GM06990 (cell line): ENCODE measurements at regions not wholly inside any gene's neighbourhood (a gene's known extent, or its start where the extent isn't known, plus 50 kb on each side); places are given as distances from the start of the nearest gene placed in this dataset.

Experiments
- DNase-seq: peaks from one replicate; pipeline ENCODE4 v3.0.0-alpha.2; 2011; ENCODE audit not compliant: insufficient read length; ENCODE audit errors: extremely low read depth
- H3K27me3 ChIP-seq: replicated peaks from 2 replicates; pipeline ENCODE4 v1.6.0; 2011; ENCODE audit warnings: low read length; ENCODE audit not compliant: control insufficient read depth, insufficient read depth
- H3K36me3 ChIP-seq: 2 replicates; pipeline ENCODE4 v1.5.1; 2011; ENCODE audit warnings: low read length; ENCODE audit not compliant: control insufficient read depth, insufficient read depth
- H3K4me3 ChIP-seq: replicated peaks from 2 replicates; pipeline ENCODE4 v1.5.1; 2011; ENCODE audit warnings: low read depth, mild to moderate bottlenecking, control low read depth, low read length
- TF ChIP-seq, protein P1 (sequence below): IDR thresholded peaks from 2 replicates; pipeline ENCODE4 v1.5.1; 2011; ENCODE audit warnings: low read length, control low read depth, mild to moderate bottlenecking, inconsistent platforms; ENCODE audit not compliant: insufficient read depth, poor library complexity, severe bottlenecking

- H3K36me3 ChIP-seq, result no peaks in the 10 kb centered on the region
- no peak for DNase-seq
- no peaks in the 10 kb centered on the region for H3K27me3 ChIP-seq
- H3K4me3 ChIP-seq, result no peak overlapping the region
- TF ChIP-seq, protein P1, sequence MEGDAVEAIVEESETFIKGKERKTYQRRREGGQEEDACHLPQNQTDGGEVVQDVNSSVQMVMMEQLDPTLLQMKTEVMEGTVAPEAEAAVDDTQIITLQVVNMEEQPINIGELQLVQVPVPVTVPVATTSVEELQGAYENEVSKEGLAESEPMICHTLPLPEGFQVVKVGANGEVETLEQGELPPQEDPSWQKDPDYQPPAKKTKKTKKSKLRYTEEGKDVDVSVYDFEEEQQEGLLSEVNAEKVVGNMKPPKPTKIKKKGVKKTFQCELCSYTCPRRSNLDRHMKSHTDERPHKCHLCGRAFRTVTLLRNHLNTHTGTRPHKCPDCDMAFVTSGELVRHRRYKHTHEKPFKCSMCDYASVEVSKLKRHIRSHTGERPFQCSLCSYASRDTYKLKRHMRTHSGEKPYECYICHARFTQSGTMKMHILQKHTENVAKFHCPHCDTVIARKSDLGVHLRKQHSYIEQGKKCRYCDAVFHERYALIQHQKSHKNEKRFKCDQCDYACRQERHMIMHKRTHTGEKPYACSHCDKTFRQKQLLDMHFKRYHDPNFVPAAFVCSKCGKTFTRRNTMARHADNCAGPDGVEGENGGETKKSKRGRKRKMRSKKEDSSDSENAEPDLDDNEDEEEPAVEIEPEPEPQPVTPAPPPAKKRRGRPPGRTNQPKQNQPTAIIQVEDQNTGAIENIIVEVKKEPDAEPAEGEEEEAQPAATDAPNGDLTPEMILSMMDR, result no peak
Observed at GRCh38 chr18:8979258-8979988, 123.1 kb upstream of the NDUFV2 start.

DNA sequence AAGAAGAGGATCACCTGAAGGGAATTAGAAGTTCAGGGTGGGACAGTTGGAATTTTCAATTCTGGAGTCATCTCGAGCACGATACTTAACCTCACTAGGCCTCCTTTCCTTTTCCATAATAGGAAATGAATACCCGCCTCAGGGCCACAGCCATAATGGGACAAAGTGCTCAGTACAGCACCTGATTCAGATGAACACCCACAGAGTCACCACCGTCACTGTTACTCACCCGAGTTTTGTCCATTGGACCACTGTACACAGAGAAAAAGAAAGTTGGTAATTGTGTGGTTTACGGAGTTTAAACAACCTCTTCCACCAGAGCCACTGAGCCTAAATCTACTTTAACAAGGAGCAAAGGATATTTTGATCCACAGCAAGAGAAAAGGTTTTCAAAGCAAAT lies 122.0 kb upstream of the NDUFV2 start:
- DNase-seq, result no peak
- Histone ChIP-seq H3K27me3 (no peaks in the 10 kb centered on the region), H3K36me3 (no peaks in the 10 kb centered on the region), H3K4me3 (no peak overlapping the region)
- TF ChIP-seq, protein P1, result no peak

- no peak for DNase-seq
- TF ChIP-seq, protein P1, result no peak
- Histone ChIP-seq H3K27me3 (no peaks in the 10 kb centered on the region), H3K36me3 (no peaks in the 10 kb centered on the region), H3K4me3 (no peak overlapping the region)
Observed at GRCh38 chr18:8980918-8981317, 121.6 kb upstream of the NDUFV2 start.

DNA sequence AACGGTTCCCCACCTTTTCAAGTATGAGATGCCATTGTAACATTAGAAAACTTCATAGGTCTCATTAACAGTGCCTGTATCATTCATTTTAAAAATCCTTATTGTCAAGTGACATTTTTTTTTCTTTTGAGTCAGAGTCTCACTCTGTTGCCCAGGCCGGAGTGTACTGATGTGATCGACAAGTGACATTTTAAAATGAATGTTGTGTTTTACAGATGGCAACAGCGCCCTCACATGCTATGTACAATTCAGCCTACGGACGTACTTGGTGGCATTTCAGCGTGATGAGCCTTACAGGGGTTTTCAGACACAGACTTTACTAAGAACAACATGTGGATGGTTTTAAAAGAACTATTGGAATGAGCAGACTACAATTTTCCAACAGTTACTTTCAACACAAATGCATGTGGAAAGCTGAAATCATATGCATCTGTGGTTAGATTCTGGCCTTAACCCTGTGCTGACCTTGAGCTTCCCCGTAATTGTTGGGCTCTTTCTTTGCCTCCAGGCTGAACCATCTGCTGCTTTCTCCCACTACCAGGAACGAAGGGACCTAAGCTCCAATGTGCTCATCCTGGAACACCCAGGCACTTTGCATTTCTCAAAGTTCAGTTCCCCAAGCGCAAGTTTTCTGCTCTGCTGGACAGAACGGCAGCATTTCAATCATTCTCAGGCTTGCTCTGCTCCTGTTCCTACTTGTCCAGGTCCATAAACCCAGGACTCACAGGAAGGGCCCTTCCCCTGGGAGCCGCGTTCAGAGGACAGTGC lies 119.9 kb upstream of the NDUFV2 start:
- H3K36me3 ChIP-seq, result no peaks in the 10 kb centered on the region
- TF ChIP-seq, protein P1, result peak; percentile 37
- no peak for DNase-seq

GRCh38 chr18:8983195-8983594 lies 119.3 kb upstream of the NDUFV2 start:
- TF ChIP-seq, protein P1, result no peak

More for the DNA sequence above, 119.9 kb upstream of the NDUFV2 start:
- H3K4me3 ChIP-seq, result no peak overlapping the region
- no peaks in the 10 kb centered on the region for H3K27me3 ChIP-seq

More at GRCh38 chr18:8983195-8983594, 119.3 kb upstream of the NDUFV2 start:
- DNase-seq, result no peak
- Histone ChIP-seq H3K4me3 (no peak overlapping the region), H3K27me3 (no peaks in the 10 kb centered on the region), H3K36me3 (no peaks in the 10 kb centered on the region)
